DMS53 (cell line): ENCODE measurements at regions not wholly inside any gene's neighbourhood (a gene's known extent, or its start where the extent isn't known, plus 50 kb on each side); places are given as distances from the start of the nearest gene placed in this dataset.
"Not testable (repeated sequence)": the region's sequence is repeated elsewhere in the genome, so short reads cannot be mapped to it uniquely, and the experiment has no call there.

Source experiments
- DNase-seq: peaks from one replicate; lab custom pipeline; 2025; lab: John Stamatoyannopoulos, UW

GRCh38 chr12:34226044-34226443, 203.7 kb downstream of the ALG10 start:
- not testable (repeated sequence) for DNase-seq

- DNase-seq: not testable (repeated sequence)
Observed at GRCh38 chr12:34228046-34228445, 205.8 kb downstream of the ALG10 start.

- DNase-seq: not testable (repeated sequence)
Observed at GRCh38 chr12:34229033-34229432, 206.7 kb downstream of the ALG10 start.

GRCh38 chr12:34233618-34234017, 211.3 kb downstream of the ALG10 start:
- DNase-seq: no peak

- no peak for DNase-seq
Observed at GRCh38 chr12:34236073-34236472, 213.8 kb downstream of the ALG10 start.

- DNase-seq: no peak
Observed at GRCh38 chr12:34244608-34245007, 222.3 kb downstream of the ALG10 start.

- no peak for DNase-seq
Observed at GRCh38 chr12:34249271-34249670, 227.0 kb downstream of the ALG10 start.

GRCh38 chr12:34251879-34252278, 229.6 kb downstream of the ALG10 start:
- DNase-seq: not testable (repeated sequence)

GRCh38 chr12:34253674-34254073, 231.4 kb downstream of the ALG10 start:
- DNase-seq: no peak

- DNase-seq: peak; percentile 43
Observed at GRCh38 chr12:34257093-34257492, 234.8 kb downstream of the ALG10 start.

- not testable (repeated sequence) for DNase-seq
Observed at GRCh38 chr12:34262140-34262539, 239.8 kb downstream of the ALG10 start.

- no peak for DNase-seq
Observed at GRCh38 chr12:34264110-34264509, 241.8 kb downstream of the ALG10 start.

- not testable (repeated sequence) for DNase-seq
Observed at GRCh38 chr12:34273703-34274102, 251.4 kb downstream of the ALG10 start.

- DNase-seq: no peak
Observed at GRCh38 chr12:34275129-34275528, 252.8 kb downstream of the ALG10 start.

- DNase-seq: no peak
Observed at GRCh38 chr12:34286483-34286882, 264.2 kb downstream of the ALG10 start.

GRCh38 chr12:34286934-34287333, 264.6 kb downstream of the ALG10 start:
- no peak for DNase-seq

GRCh38 chr12:34287437-34287836, 265.1 kb downstream of the ALG10 start:
- DNase-seq: no peak

- no peak for DNase-seq
Observed at GRCh38 chr12:34287986-34288962, 266.0 kb downstream of the ALG10 start.

GRCh38 chr12:34288963-34289345, 266.7 kb downstream of the ALG10 start:
- DNase-seq: no peak

GRCh38 chr12:34289431-34290380, 267.4 kb downstream of the ALG10 start:
- DNase-seq: no peak

GRCh38 chr12:34290381-34290995, 268.2 kb downstream of the ALG10 start:
- no peak for DNase-seq

GRCh38 chr12:34291001-34291400, 268.7 kb downstream of the ALG10 start:
- no peak for DNase-seq
